Gastroesophageal sphincter (tissue), 3 donors: ENCODE measurements at regions not wholly inside any gene's neighbourhood (a gene's known extent, or its start where the extent isn't known, plus 50 kb on each side); places are given as distances from the start of the nearest gene placed in this dataset.

Experiments
- CTCF ChIP-seq, 4 experiments: fragments of 200-600 bp in 2 of 4; fragments of 450-650 bp in 2 of 4; sonication (generic) in 1 of 4; IDR thresholded peaks; one replicate each; pipeline ENCODE4 v1.5.1; 2017 to 2019; ENCODE audit warnings: antibody characterized with exemption in 4 of 4, mild to moderate bottlenecking in 2 of 4, moderate library complexity in 2 of 4
- EP300 ChIP-seq: sonication (generic); formaldehyde crosslinking; IDR thresholded peaks from one replicate; pipeline ENCODE4 v1.6.1; 2017; ENCODE audit warnings: antibody characterized with exemption, mild to moderate bottlenecking
- POLR2A ChIP-seq, 2 donors: fragments of 450-650 bp; IDR thresholded peaks; one replicate each; pipeline ENCODE4 v1.6.1; 2017; ENCODE audit warnings: antibody characterized with exemption in 2 of 2, mild to moderate bottlenecking in 2 of 2, moderate library complexity in 1 of 2
- POLR2AphosphoS5 ChIP-seq: sonication (generic); formaldehyde crosslinking; IDR thresholded peaks from one replicate; pipeline ENCODE4 v1.6.1; 2017; ENCODE audit warnings: antibody characterized with exemption

DNA sequence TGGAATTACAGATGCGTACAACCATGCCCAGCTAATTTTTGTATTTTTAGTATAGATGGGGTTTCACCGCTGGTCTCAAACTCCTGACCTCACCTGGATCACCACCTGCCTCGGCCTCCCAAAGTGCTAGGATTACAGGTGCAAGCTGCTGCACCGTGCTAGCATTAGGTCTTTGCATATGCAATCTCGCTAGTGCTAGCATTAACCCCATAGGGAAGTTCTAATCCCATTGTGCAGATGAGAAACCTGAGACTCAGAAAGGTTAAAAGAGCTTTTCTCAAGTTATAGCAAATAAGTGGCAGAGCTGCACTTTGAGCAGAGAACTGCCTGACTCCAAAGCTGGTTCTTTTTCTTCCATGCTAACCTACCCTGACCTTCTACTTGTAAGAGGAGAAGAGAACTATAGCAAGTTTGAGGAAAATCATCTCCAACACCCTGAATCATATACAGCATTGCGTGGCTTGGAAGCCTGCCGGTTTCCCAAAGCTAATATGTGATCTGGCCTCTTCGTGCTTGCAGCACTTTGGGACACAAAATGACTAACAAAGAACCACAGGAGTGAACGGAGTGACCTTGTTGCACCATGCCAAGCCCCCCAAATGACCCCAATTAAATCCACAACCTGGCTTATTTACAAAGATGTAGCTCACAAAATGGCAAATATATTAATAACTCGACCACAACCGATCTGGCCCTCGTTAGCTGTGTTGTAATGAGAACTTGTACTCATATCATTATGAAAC, 185.1 kb downstream of the TM2D1 start:
- TF ChIP-seq EP300 = no peak
- TF ChIP-seq POLR2A (IDR thresholded peaks at IDR 0.05) = no peak
- TF ChIP-seq POLR2AphosphoS5 = no peak
- TF ChIP-seq CTCF (IDR thresholded peaks at IDR 0.05) = no peak
